Occipital lobe (tissue), 1 donor: ENCODE measurements at regions not wholly inside any gene's neighbourhood (a gene's known extent, or its start where the extent isn't known, plus 50 kb on each side); places are given as distances from the start of the nearest gene placed in this dataset.

Source experiments
- DNase-seq: peaks from one replicate; lab custom pipeline; 2025; lab: John Stamatoyannopoulos, UW

GRCh38 chrX:39437670-39438441, 636.6 kb downstream of the MID1IP1 start:
- no peak for DNase-seq

DNA sequence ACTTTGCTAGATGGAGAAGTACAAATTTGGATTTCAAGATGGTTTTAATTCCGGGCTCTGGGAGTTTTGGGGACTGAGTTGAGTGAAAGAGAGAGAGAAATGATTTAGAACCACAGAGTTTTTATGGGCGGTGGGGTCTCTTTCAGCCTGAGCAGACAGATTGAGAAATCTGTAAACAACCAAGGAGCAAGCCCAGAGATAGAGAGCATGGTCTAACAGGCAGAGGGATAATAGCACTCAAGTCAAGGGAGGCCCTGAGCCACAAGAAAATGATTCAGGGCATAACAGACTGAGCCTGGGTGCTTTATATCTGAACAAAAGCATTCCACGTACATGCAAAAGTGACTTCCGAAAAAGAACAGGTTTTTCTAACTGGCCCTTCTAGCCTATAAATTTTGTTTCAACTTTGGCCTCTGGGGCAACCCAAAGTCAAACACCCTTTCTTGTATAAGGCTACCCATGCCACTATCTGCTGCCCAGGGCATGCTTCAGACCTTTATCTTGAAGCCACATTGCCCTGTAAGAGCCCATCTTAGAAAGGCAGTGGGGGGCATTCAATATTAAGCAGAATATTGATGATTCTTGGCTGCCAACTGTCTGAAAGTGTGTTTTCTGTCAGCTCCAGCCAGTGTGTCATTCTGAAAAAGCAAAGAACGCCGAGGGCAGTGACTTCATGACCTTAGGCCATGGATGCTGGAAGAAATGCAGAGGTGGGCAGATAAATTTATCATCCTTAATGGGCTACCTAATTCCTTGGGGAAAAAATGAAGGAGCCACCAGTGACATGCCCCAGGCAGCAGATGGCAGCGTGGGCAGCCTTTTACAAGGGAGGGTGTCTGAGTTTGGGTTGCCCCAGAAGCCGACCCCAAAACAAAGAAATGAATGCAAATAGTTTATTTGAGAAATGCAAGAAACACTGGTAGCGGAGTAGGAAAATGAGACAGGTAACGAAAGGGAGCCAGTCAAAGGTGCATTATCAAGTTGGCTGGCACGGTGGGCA, 637.6 kb downstream of the MID1IP1 start:
- no peak for DNase-seq

DNA sequence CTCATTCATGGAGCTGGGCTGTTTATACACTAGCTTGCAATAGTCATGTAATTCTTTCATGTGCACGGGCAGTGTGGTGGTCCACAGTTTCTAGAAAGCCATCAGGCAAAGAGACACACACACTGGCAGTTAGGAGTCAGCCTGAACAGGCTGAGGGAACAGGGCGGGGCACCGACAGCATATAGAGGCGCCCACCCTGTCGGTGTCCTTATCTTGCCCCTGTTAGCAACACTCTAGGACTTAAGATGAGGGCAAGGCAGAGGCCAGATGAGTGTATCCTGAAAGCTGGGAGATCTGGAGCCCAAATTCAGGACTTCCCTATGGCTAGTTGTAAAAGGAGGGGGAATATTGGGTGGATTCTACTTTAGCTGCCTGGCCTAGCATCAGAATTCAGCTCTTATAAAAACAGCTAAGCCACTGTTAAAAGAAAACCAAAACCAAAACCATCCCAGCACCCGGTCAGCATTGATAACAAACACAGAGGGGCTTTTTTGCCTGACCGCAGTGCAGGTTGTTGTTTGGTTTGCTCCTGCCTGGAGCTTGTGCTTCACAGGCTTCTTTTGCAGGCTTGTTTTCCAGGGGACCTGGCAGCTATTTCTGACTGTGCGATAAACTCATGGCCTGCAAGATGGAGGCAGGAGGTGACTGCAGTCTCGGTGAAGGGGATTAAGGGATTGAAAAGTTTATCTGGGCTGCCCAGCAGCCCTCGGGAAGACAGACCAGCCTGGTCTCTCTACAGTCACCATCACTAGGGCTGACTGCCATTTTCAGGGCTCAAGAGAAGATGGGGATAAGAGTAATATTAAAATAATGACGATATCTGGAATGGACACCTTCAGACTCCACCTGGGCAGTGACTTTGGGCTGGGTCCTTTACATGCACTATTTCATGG, 638.9 kb downstream of the MID1IP1 start:
- DNase-seq: no peak

DNA sequence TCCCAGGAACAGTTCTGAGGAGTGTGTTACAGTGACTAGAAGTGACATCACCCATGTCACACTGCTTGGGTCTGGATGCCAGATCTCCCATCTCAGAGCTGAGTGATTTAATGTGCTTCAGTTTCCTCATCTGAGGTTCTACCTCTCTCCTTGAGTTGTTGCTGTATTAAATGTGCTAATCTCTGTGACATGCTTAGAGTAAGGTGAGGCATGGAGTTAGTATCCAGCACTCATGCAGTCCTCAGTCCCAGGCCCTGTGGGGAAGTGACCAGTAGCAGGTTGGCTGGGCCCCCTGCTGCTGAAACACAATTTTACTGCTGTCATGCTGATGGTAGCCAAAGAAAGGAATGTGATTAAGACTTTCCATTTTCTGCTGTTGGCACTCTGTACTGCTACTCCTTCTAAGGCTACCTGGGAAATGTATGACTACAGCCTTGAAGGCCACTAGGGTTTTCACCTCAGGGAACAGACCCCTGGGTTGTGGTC, 639.6 kb downstream of the MID1IP1 start:
- no peak for DNase-seq

- DNase-seq: no peak
These were observed 641.1 kb downstream of the MID1IP1 start for GRCh38 chrX:39442332-39442731.

GRCh38 chrX:39443240-39443639, 642.0 kb downstream of the MID1IP1 start:
- no peak for DNase-seq

GRCh38 chrX:39445336-39445735, 644.1 kb downstream of the MID1IP1 start:
- no peak for DNase-seq

DNA sequence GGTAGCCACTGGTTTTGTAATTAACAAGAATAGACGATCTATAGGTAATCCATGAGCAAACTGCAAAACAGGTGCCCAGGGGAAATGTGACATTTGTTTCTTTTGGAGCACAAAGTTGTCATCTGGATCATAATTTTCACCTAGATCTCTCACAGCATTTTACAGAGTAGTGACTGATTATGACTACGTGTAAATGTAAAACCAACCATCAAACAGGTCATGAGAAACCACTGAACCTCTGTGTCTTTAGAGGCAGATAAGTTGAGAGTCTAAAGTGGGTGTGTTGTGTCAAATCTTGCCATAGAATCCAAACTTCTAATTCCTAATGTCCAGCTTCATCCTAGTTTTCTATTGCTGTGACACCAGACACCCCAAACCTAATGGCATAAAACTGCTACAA, 648.1 kb downstream of the MID1IP1 start:
- DNase-seq: no peak

DNA sequence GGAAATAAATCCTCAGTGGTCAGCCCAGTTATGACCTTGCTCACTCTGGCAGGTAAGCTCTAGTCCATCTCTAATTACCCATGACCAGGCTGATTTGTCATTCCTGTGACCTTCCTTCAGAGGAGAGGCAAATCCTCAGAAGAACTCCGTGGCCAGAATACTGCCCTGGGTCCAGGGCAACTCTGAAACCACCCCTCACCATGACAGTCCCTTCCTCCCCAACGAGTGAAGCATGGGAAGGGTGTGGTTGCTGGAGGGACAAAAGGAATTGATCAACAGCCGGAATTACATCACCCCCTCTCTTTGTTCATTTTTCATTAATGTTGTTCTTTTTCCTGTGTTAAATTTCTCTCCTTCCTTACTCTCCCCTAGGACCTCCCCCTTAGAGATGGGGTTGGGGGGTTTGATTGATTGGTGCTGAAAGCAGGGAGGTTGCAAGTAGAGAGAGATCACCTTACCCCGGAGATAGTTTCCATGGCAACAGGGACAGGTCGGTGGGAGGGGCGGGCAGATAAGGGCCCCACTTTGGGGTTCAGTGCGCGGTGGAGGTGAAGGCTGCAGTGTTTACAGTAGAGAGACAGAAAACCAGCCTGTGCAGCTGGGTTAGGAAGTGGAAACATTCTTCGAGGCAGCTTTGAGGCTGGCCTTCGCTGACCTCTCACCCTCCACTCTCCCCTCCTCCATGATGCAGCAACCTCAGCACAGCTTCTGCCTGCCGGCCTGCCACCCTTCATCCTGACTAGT, 647.4 kb downstream of the BCOR start:
- DNase-seq: no peak

DNA sequence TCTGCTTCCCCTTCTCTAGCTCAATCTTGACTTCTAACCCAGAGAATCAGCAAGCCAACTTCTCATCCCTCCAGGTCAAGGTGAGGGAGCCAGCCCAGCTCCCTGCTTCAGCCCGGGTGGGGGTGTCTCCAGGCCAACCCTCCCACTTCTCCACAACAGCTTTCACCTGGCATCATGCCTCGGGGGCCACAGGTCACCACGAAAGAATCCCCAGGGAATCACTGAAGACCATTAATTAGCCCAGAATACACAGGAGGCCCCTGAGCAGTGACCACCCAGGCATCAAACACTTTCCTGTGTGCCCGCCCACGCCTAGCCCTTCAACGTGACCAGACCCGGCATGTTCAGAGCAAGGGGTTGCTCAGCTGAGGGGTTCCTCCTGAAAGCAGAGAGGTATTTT, 646.7 kb downstream of the BCOR start:
- DNase-seq: no peak

DNA sequence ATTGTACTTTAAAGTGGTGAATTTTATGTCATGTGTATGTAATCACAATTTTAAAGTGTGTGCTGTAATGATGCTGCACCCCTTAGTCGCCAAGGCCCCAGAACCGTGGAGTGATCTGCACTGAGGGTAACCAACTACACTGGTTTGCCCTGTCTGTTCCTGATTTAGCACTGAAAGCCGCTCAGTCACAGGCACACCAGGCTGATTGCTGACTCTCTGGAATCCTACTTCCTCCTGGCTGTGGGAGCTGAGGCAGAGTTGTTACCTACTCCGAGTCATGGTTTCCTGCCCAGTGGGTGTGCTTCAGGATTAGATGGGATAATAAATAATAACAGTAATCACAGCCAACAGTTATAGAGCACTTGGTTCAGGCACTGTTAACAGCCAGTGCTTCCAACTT, 645.4 kb downstream of the BCOR start:
- no peak for DNase-seq

DNA sequence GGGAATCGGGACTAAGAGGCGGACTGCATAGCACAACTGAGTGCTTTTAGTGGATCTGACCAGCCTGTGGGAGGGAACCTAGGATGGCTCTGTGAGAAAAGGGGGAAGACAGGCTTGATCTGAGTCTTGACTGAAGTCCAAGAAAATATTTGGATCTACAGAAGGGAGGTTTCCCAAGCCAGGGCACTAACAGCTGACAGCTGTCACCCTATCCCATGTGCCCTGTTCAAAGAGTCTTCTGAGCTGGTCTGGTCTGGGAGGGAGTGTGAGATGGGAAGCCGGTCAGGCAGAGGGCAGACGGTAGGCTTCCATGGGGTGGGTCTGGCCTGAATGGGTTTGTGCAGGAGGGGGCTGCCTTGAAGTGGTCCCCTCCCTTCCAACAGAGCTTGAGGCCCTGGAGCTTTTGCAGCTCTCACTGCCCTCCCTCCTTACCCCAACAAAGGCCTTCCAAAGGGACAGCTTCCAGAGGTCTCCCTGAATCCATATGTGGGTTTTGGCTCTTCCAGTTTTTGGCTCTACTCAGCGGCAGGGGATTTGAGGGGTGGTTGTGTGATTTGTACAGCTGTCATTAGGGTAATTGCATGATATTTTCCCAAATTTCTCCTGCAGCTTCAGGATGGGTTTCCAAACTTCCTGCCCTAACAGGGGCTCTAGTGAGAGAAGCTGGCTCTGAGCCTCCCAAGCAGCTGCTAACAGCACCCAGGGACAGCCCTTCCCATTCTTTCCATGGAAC, 643.7 kb downstream of the BCOR start:
- DNase-seq: no peak

DNA sequence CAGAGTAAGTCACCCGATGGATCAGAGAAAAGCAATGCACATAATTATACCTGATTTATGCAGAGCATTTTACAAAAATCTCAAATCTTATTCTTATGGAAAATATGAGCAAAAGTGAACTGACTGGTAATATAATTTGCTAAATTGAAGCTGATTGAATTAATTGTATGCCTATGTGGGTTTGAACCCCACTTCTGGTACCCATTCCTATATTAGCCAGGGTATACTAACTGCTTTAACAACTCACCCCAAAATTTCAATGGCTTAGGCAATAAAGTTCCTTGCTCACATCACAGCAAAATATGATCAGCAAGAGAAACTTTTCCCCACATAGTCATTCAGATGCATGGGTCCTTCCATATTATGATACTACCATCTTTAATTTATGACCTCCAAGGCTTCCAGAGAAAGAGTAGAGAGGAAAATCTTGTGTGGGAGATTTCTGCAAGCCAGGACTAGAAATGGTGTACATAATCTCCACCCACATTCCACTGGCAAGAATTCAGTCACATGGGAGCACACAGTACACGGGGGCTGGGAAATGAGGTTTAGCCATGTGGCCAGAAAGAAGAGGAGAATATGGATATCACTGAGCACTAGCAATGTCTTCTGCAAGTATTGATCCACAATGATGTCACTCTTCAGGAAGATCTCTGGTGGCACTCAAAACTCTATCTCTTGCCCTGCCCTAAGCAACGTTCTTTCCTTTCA, 640.7 kb downstream of the BCOR start:
- no peak for DNase-seq

DNA sequence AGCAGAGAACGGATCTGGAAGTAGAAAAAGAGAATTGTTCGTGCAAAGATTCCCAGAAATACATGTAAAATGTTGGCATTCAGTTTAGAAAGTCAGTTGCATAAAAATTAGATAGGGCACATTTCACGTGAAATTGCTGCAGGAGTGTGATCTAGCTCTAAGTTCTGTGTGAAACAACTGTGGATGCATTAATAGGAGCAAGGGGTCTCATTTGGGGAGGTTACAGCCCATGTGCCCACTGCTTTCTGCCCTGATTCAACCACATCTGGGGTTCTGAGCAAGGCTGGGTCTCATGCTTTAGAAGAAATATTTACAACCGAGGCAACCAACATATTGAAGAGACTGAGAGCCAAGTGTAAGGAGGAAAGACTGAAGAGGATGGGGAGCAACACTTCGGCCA, 639.0 kb downstream of the BCOR start:
- no peak for DNase-seq

- no peak for DNase-seq
These were observed 638.6 kb downstream of the BCOR start for GRCh38 chrX:39459204-39459603.

- DNase-seq: no peak
These were observed 637.8 kb downstream of the BCOR start for GRCh38 chrX:39459952-39460351.

DNA sequence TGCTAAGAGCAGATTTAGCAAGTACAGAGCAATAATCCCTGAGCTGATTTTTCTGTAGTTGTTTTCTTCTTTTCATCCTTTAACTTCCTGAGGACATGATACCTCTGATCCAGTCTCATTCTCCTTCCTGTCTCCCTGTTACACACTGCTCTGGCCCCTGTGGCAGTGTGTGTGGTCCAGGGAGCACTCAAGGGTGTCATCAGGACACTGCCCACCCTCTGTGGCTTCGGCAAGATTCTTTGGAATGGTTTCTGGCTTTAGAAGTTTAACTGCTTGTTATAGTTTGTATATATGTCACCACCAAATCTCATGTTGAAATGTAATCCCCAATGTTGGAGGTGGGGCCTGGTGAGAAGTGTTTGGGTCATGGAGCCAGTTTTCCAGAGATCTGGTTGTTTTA, 637.3 kb downstream of the BCOR start:
- DNase-seq: no peak

- no peak for DNase-seq
These were observed 634.9 kb downstream of the BCOR start for GRCh38 chrX:39462835-39463234.

- no peak for DNase-seq
These were observed 633.5 kb downstream of the BCOR start for GRCh38 chrX:39464253-39464652.
